ENCODE measurements at regions not wholly inside any gene's neighbourhood (a gene's known extent, or its start where the extent isn't known, plus 50 kb on each side); places are given as distances from the start of the nearest gene placed in this dataset.

GRCh38 chr13:64900039-64900438, 2330.1 kb downstream of the PCDH9 start:
- no peak for TF ChIP-seq TAF1 (conservative IDR thresholded peaks at IDR 0.05)
- TF ChIP-seq, protein P1, sequence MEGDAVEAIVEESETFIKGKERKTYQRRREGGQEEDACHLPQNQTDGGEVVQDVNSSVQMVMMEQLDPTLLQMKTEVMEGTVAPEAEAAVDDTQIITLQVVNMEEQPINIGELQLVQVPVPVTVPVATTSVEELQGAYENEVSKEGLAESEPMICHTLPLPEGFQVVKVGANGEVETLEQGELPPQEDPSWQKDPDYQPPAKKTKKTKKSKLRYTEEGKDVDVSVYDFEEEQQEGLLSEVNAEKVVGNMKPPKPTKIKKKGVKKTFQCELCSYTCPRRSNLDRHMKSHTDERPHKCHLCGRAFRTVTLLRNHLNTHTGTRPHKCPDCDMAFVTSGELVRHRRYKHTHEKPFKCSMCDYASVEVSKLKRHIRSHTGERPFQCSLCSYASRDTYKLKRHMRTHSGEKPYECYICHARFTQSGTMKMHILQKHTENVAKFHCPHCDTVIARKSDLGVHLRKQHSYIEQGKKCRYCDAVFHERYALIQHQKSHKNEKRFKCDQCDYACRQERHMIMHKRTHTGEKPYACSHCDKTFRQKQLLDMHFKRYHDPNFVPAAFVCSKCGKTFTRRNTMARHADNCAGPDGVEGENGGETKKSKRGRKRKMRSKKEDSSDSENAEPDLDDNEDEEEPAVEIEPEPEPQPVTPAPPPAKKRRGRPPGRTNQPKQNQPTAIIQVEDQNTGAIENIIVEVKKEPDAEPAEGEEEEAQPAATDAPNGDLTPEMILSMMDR (IDR thresholded peaks at IDR 0.05; ENCODE audit: low read depth, low read length, missing input control), result no peak
- TF ChIP-seq, protein P2, sequence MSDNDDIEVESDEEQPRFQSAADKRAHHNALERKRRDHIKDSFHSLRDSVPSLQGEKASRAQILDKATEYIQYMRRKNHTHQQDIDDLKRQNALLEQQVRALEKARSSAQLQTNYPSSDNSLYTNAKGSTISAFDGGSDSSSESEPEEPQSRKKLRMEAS (IDR thresholded peaks at IDR 0.05), result no peak
- no peak for TF ChIP-seq JUND (IDR thresholded peaks at IDR 0.05)
- no peak for TF ChIP-seq RXRA (IDR thresholded peaks at IDR 0.05)
- TF ChIP-seq, protein P3, sequence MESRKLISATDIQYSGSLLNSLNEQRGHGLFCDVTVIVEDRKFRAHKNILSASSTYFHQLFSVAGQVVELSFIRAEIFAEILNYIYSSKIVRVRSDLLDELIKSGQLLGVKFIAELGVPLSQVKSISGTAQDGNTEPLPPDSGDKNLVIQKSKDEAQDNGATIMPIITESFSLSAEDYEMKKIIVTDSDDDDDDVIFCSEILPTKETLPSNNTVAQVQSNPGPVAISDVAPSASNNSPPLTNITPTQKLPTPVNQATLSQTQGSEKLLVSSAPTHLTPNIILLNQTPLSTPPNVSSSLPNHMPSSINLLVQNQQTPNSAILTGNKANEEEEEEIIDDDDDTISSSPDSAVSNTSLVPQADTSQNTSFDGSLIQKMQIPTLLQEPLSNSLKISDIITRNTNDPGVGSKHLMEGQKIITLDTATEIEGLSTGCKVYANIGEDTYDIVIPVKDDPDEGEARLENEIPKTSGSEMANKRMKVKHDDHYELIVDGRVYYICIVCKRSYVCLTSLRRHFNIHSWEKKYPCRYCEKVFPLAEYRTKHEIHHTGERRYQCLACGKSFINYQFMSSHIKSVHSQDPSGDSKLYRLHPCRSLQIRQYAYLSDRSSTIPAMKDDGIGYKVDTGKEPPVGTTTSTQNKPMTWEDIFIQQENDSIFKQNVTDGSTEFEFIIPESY (IDR thresholded peaks at IDR 0.05), result no peak
- no peak for TF ChIP-seq REST (IDR thresholded peaks at IDR 0.05)
- TF ChIP-seq FOXA1 (IDR thresholded peaks at IDR 0.05), result no peak

Measured in liver (tissue), 3 donors.